Left lung (tissue), 4 donors: ENCODE measurements at regions not wholly inside any gene's neighbourhood (a gene's known extent, or its start where the extent isn't known, plus 50 kb on each side); places are given as distances from the start of the nearest gene placed in this dataset.

Experiments used
- ATAC-seq: fragments of 200-7000 bp; cut with Tn5 transposase; one replicate; pipeline ENCODE4 v1.9.1; 2020; ENCODE audit warnings: moderate library complexity
- DNase-seq, 4 donors: peaks; one replicate each; pipeline ENCODE4 v3.0.0-alpha.2; 2013 to 2020
- H3K27ac ChIP-seq, 2 donors: fragments of 200-600 bp; sonication (generic) in 1 of 2; one replicate each; pipeline versions ENCODE4 v1.5.0 to v1.8.0; 2020 to 2021
- H3K27me3 ChIP-seq, 2 donors: fragments of 200-600 bp; sonication (generic) in 1 of 2; one replicate each; pipeline versions ENCODE4 v1.5.0 to v1.8.0; 2020 to 2021
- H3K36me3 ChIP-seq, 2 donors: fragments of 200-600 bp; sonication (generic) in 1 of 2; one replicate each; pipeline versions ENCODE4 v1.5.0 to v1.8.0; 2020 to 2021
- H3K4me1 ChIP-seq, 2 donors: fragments of 200-600 bp; one replicate each; pipeline ENCODE4 v1.8.0; 2021
- H3K4me3 ChIP-seq, 2 donors: fragments of 200-600 bp; sonication (generic) in 1 of 2; one replicate each; pipeline versions ENCODE4 v1.5.0 to v1.8.0; 2020 to 2021; ENCODE audit warnings: mild to moderate bottlenecking in 1 of 2
- H3K9me3 ChIP-seq, 2 donors: fragments of 200-600 bp; sonication (generic) in 1 of 2; one replicate each; pipeline versions ENCODE4 v1.5.0 to v1.8.0; 2020 to 2021
- intact Hi-C, 2 donors: fragments of 100-400 bp; cut with DNase I; formaldehyde crosslinking; loops; one replicate each; pipeline versions ENCODE4 v1.11.2 to v1.14.2; 2022
- TF ChIP-seq, protein P1 (sequence below), 2 donors: fragments of 200-600 bp; sonication (generic) in 1 of 2; IDR thresholded peaks; one replicate each; pipeline versions ENCODE4 v1.5.0 to v1.8.0; 2021; ENCODE audit warnings: antibody characterized with exemption in 2 of 2
- donor health status: DM: no; HTN: yes; CAD: no.
- donor health status: DM: no; HTN: no; CAD: no.

DNA sequence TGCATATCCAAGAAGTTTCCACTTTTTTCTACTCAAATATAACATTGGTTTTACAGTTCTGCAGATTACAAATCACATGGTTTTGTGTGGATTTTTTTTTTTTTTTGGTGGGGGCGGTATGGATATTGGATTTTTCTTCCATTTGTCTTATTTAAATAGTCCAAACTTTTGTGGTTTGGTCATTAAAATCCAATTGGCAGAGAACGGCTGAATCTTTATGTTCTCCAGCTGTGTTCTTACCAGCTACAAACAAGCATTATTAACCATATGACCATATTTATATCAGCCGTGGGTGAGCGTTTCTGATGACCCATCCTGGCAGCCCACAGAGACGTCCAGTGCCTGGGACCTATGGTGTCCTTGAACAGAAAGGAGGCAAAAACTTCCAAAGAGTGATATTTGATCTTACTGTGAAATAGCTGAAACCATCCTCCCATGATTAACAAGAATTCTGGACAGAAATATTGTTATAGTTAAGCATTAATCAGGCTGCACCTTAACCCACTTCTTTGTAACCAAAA, 200.4 kb downstream of the LYPLAL1 start:
- ATAC-seq = no peak
- Histone ChIP-seq H3K27me3 (no peaks in the 10 kb centered on the region), H3K27ac (no peak overlapping the region), H3K9me3 (no peaks in the 10 kb centered on the region), H3K4me3 (no peak overlapping the region), H3K4me1 (no peaks in the 10 kb centered on the region), H3K36me3 (no peaks in the 10 kb centered on the region)
- DNase-seq = peak in 1 of 4 donors; percentile 13
- intact Hi-C loops = no loop called here
- TF ChIP-seq, protein P1, sequence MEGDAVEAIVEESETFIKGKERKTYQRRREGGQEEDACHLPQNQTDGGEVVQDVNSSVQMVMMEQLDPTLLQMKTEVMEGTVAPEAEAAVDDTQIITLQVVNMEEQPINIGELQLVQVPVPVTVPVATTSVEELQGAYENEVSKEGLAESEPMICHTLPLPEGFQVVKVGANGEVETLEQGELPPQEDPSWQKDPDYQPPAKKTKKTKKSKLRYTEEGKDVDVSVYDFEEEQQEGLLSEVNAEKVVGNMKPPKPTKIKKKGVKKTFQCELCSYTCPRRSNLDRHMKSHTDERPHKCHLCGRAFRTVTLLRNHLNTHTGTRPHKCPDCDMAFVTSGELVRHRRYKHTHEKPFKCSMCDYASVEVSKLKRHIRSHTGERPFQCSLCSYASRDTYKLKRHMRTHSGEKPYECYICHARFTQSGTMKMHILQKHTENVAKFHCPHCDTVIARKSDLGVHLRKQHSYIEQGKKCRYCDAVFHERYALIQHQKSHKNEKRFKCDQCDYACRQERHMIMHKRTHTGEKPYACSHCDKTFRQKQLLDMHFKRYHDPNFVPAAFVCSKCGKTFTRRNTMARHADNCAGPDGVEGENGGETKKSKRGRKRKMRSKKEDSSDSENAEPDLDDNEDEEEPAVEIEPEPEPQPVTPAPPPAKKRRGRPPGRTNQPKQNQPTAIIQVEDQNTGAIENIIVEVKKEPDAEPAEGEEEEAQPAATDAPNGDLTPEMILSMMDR (IDR thresholded peaks at IDR 0.05) = no peak

DNA sequence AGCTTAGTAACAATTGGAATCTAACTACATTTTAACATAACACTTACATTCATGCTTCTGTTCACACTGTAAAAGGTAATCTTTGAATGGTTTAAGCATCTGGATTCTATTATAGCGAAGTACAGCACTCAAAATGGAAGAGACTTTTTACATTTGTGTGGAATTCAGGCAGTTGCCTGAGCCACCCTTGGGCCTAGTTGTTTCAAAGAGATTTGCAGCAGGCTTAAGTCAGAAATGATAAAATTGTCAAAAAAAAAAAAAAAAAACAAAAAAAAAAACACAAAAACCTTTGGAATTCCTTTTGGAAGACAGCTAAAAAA, 199.9 kb downstream of the LYPLAL1 start:
- no peak for DNase-seq
- H3K27ac ChIP-seq = no peak overlapping the region
- TF ChIP-seq, protein P1 (IDR thresholded peaks at IDR 0.05) = no peak
- no peak overlapping the region for H3K4me3 ChIP-seq
- H3K4me1 ChIP-seq = no peaks in the 10 kb centered on the region
- no peaks in the 10 kb centered on the region for H3K9me3 ChIP-seq
- H3K27me3 ChIP-seq = no peaks in the 10 kb centered on the region
- intact Hi-C loops = no loop called here
- no peaks in the 10 kb centered on the region for H3K36me3 ChIP-seq
- no peak for ATAC-seq

DNA sequence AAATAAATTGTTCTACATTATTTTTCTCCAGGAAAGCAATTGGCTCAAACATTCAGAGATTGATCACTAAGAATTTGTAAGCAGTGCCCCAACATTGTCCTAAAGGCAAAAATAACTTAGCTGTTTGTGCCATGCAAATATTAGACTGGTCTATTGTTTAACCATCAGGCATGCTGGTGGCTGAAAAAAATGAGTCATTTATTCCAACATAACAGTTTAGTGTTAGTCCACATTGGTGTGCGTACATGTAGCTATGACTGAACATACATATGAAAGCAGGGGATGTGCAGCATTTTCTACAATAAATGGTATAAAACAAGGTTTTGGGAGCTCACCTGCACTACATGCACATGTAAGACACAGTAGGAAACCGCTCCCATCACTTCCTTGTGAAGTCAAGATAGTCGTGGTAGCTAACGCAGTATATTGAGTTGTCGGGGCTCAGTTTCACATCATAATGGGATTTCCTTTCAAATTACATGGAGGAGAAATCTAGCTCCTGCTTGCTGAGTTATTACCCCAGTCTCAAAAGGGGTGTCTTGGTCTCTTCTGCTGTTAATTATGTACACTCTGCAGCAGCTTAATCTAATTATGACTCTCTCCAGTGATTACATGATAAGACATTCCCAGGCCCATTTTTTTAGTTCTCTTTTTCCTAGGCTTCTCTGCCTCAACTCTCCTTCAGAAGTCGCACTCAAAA, 199.4 kb downstream of the LYPLAL1 start:
- no peak overlapping the region for H3K4me3 ChIP-seq
- no peak for DNase-seq
- H3K4me1 ChIP-seq = no peaks in the 10 kb centered on the region
- intact Hi-C loops = no loop called here
- TF ChIP-seq, protein P1 (IDR thresholded peaks at IDR 0.05) = no peak
- no peaks in the 10 kb centered on the region for H3K27me3 ChIP-seq
- ATAC-seq = no peak
- no peaks in the 10 kb centered on the region for H3K36me3 ChIP-seq
- H3K9me3 ChIP-seq = no peaks in the 10 kb centered on the region
- no peak overlapping the region for H3K27ac ChIP-seq

DNA sequence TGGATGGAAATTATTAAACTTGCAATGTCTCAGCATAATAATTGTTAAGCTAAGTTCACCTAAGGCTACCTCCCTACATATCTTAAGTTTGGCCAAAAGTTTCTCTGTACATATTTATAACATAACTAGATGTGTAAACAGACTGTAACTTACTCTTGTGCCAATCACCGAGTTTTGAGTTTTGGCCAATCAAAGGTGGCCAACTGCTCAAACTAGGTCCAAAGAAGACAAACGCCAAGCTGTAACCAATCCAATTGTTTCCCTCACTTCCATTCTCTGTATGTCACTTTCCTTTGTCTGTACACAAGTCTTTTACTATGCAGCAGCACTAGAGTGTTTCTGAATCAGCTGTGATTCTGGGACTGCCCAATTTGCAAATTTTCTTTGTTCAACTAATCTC, 197.8 kb downstream of the LYPLAL1 start:
- Histone ChIP-seq H3K9me3 (no peaks in the 10 kb centered on the region), H3K27ac (no peak overlapping the region), H3K36me3 (no peaks in the 10 kb centered on the region), H3K4me3 (no peak overlapping the region), H3K4me1 (no peaks in the 10 kb centered on the region), H3K27me3 (no peaks in the 10 kb centered on the region)
- DNase-seq = no peak
- intact Hi-C loops = no loop called here
- ATAC-seq = no peak
- TF ChIP-seq, protein P1 (IDR thresholded peaks at IDR 0.05) = no peak

- no peak overlapping the region for H3K27ac ChIP-seq
- H3K4me3 ChIP-seq = no peak overlapping the region
- intact Hi-C loops = no loop called here
- TF ChIP-seq, protein P1 (IDR thresholded peaks at IDR 0.05) = no peak
- no peaks in the 10 kb centered on the region for H3K36me3 ChIP-seq
- peak; percentile 36 for ATAC-seq
- no peaks in the 10 kb centered on the region for H3K4me1 ChIP-seq
- H3K27me3 ChIP-seq = no peaks in the 10 kb centered on the region
- DNase-seq = peak in 1 of 4 donors; percentile 10
- no peaks in the 10 kb centered on the region for H3K9me3 ChIP-seq
Measured at GRCh38 chr1:219367496-219367895, 193.8 kb downstream of the LYPLAL1 start.
